HL-60 (cell line): ENCODE measurements at regions not wholly inside any gene's neighbourhood (a gene's known extent, or its start where the extent isn't known, plus 50 kb on each side); places are given as distances from the start of the nearest gene placed in this dataset.

Source experiments
- CTCF ChIP-seq: IDR thresholded peaks from one replicate; pipeline ENCODE4 v1.5.1; 2011; ENCODE audit warnings: low read length, control low read depth, inconsistent platforms; ENCODE audit not compliant: insufficient read depth
- POLR2AphosphoS5 ChIP-seq: IDR thresholded peaks from 2 replicates; pipeline ENCODE4 v1.6.1; 2012; ENCODE audit warnings: low read depth
- SPI1 ChIP-seq: IDR thresholded peaks from 2 replicates; pipeline ENCODE4 v1.6.1; 2012; ENCODE audit warnings: low read depth, mild to moderate bottlenecking, borderline replicate concordance

- TF ChIP-seq CTCF (no peak), POLR2AphosphoS5 (no peak), SPI1 (no peak)
These were observed 555.5 kb downstream of the UTRN start for GRCh38 chr6:144840619-144841018.
